UCSD-AML1 (cell line): ENCODE measurements at regions not wholly inside any gene's neighbourhood (a gene's known extent, or its start where the extent isn't known, plus 50 kb on each side); places are given as distances from the start of the nearest gene placed in this dataset.

ENCODE experiments used
- DNase-seq: peaks from one replicate; lab custom pipeline; 2025; ENCODE audit not compliant: unreplicated experiment; lab: John Stamatoyannopoulos, UW

GRCh38 chr13:74820809-74821208, 661.2 kb downstream of the TBC1D4 start:
- no peak for DNase-seq

- no peak for DNase-seq
Measured at GRCh38 chr13:74819549-74819948, 662.4 kb downstream of the TBC1D4 start.

- DNase-seq: no peak
Measured at GRCh38 chr13:74816737-74817136, 665.2 kb downstream of the TBC1D4 start.

DNA sequence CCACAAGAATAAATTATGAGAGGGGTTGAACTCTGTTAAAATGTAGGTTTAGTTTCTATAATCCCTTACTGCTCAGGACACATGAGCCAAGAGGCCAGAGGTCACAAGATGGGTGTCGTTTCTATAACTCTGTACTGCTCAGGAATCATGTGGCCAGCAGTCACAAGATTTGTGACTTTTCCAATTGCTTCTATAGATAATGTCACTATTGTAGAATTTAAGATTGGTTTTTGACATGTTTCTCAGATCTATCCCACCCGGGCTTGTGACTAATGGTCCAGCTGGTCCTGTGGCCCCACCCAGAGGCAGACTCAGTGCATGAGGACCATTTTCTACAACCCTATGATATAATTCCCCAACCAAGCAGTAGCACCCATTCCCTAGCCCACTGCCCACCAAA, 662.0 kb upstream of the KLF12 start:
- no peak for DNase-seq

DNA sequence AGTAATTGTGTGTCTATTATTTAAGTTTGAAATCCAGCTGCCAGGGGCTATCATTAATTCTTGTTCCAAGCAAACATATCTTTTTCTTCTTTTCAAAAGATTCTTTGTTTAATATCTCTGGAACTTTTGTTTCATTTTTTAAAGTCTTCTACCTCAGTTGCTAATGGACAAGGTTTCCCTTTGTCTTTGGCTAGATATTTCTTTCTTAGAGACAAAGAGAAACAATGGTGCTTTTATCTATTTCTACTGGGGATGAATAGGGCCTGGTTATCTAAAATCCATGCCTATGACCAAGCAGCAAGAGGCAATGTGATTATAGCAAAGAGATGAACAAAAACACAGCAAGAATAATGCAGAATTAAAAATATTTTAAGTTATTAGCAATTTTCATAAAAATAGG, 661.3 kb upstream of the KLF12 start:
- DNase-seq: no peak

GRCh38 chr13:74794582-74794981, 660.4 kb upstream of the KLF12 start:
- no peak for DNase-seq

- no peak for DNase-seq
Measured at GRCh38 chr13:74794147-74794546, 659.9 kb upstream of the KLF12 start.

DNA sequence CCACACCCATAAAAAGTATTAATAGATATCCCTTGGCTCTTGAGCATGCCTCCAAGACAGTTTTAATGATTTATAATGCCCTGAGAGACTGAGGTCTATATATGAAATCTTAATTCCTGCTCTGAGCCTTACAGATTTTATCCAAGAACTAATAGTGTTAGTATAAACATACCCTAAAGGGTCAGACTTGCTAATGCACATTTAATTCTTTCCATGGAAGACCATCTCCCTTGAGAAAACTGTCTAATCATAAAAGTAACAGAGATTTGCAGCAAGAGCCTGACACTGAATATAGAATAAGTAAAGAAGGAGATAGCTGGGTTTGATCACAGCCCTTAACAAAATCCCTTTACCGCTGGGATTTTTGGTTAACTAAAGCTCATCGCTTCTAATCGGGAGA, 650.8 kb upstream of the KLF12 start:
- DNase-seq: no peak

GRCh38 chr13:74778946-74779345, 644.7 kb upstream of the KLF12 start:
- no peak for DNase-seq

DNA sequence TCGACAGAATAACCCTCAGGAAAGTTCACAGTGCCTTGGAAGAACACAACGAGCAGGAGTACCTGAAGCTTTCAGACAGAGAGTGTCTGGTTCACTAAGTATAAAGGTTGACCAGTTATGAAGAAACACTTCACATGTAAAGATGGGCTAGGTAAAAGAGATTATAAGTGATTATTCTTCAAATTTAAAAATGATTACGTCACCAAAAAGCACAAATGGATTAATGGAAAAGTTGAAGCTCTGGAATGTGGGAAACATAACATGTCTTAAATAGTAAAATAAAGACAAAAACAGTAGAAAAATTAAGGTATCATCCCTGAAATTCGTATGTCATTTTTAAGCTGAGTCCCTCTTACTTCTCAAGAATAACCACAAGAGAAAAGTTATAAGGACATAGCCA, 643.9 kb upstream of the KLF12 start:
- no peak for DNase-seq

DNA sequence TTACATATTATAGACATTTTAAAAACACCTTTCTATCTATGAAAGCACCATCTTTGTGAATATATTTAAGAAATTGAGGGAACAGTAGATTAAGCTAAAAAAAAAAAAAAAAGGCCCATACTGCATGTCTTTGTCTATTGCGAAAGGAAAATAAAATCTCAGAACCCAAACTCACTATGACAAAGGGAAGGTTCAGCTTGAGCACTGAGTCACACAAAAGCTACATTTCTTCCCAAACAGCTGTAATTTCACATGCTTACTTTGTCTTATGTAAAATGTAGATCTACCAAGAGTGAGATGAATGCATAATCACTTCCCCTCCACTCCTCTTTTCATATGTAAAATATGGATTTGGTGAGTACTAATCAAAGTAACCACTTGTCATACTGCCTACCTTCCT, 640.1 kb upstream of the KLF12 start:
- no peak for DNase-seq

- no peak for DNase-seq
Measured at GRCh38 chr13:74773248-74773647, 639.0 kb upstream of the KLF12 start.

DNA sequence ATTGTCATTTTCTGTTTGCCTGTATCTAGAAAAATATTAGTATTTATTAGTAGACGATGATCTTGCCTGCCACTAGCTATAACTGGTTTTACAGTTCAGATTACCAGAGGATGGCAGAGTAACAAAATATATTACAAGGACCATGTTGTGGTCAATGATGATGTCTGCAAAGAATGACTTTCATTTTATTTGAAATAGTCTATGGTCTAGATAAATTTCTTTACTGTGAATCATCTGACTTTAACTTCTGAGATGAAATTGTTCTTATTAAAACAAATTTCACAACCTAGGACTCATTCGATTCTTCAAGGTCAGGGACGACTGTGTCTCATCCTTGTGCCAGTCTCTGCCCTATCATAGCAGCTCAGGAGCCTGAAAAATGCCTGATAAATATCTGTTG, 637.8 kb upstream of the KLF12 start:
- DNase-seq: no peak

DNA sequence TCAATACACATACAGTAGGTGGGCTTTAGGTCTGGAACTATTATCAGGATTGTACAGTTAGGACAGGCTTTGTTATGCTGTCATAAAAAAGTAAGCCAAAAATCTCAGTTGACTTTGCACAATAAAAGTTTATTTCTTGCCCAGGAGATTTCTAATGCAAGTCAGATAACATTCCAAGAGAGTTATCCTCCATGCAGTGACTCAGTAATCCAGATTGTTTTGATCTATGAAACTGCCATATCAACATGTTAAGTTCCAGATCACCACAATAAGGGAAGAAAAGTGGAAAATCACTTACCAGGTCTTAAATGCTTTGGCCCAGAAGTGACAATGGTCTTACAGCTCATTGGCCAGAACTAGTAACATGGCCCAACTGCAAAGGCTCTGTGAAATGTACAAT, 636.2 kb upstream of the KLF12 start:
- DNase-seq: no peak

DNA sequence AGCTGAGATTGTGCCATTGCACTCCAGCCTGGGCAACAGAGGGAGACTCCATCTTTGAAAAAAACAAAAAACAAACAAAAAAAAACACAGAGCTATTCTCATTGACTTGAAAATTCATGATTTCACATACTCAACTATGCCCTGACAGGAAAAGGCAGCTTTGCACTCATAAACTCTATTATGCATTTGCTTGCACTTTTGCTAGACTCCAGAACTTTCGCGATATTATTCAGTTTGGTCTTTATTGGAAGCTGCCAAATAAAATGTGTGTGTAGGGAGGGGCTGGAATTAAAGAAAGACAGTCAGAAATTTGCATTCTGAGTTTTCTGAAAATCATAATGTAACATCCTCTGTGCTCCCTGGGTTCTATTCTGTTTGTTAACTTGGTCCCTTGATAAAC, 635.1 kb upstream of the KLF12 start:
- DNase-seq: no peak

DNA sequence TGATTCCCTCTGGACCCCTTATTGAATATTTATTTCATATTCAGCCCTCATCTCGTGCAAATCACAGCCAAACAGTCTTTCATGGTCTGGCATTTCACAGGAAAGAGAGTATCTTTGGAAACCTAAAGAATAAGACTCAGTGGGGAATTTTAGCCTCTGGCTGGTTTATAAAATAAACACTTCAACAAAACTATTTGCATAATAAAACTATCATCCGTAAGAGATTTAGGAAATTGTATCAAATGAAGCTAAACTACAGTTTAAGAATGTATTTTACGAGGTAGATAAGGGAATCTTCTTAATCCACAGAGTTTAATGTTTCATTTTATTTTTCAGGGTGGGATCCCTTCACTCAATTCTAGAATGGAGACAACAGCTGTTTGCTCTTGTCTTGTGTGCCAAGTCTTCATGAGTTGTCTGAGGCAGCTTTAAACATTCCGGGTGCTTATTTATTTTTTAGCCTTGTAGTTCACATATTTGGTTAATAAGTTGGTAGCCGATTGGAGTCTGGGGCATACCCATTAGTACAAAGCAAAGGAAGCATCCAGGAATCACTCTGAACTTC, 634.4 kb upstream of the KLF12 start:
- DNase-seq: no peak

- DNase-seq: no peak
Measured at GRCh38 chr13:74767050-74767449, 632.8 kb upstream of the KLF12 start.

DNA sequence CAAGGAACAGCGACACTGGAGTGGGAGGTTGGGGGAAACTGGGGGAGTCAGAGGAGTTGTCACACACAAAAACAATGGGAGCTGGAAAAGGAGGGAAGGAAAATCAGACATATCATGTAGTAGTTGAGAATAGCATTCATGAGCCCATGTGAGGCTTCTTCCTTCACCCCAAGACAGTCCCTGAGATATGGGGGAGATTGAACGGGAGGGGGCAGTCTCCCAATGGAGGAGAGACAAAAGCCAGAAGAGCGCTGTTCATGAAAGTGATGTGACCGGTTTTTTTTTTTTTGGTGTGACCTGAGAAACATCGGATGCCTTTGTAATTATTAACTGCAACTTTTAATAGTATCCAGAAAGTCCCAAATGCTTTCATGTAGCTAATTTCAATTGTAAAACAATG, 631.8 kb upstream of the KLF12 start:
- DNase-seq: no peak

DNA sequence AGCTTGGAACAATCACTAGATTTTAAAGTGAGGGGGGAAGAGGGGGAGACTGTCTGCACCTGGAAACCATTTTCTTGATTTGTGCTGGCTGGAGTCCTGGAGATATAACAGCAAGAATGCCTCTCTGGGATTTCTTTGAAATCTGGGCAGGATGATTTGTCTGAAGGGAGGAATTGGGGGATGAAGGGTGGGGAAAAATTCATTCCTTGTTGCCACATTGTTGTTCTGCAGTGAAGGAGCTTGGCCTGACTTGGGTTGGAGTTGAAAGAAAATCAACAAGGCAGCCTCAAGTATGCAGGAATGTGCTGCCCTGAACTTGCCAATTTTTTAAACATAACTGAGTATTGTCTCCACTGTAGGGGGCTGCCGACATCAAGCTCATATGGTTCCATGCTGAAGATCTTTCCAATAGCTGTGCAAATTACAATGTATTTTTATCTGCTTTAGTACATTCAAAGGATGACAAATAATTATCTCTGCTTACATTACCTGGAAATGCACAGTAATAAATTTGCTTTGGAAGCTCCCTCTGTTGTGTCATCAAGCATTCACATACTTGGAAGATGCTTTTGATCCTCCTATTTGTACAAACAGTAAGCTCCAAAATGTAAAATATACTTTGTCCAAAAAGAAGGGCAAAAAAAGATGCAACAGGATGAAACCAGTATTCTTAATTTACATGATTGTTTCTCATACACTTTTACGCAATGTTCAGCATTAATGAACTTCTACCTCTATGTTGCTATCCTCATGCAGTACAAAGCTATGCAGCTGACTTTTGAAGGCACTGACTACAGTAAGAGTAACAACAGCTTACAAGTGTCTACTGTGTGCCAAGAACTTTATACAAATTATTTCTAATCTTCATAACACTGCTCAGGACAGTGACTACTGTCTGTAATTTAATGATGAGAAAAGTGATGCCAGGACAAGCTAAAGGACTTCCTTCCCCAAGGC, 627.9 kb upstream of the KLF12 start:
- no peak for DNase-seq

- no peak for DNase-seq
Measured at GRCh38 chr13:74758188-74758587, 624.0 kb upstream of the KLF12 start.

GRCh38 chr13:74755065-74755464, 620.9 kb upstream of the KLF12 start:
- DNase-seq: no peak

DNA sequence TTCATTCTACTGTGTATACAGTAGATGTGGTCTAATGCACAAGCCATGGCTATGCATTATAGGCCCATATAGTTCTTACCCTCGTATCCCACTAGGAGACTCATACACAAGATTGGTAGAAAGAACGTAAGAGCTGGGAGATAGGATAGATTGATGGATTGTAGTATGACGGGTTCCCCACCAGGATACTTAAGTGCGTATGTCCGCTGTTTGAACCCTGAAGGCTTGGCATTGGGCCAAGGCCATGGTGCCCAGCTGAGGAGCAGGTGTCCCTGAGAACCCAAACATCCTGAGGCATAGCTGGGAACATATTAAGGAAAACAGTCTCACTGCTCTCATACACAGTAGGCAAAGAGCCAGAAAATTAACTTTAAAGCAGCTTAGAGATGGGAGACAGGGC, 617.5 kb upstream of the KLF12 start:
- no peak for DNase-seq
